Ovary (tissue), 7 donors: ENCODE measurements at regions not wholly inside any gene's neighbourhood (a gene's known extent, or its start where the extent isn't known, plus 50 kb on each side); places are given as distances from the start of the nearest gene placed in this dataset.

Experiments used
- DNase-seq, 5 donors: peaks; one replicate each; pipeline ENCODE4 v3.0.0-alpha.2; 2019 to 2020
- H3K27ac ChIP-seq, 2 donors: fragments of 200-600 bp; one replicate each; pipeline versions ENCODE4 v1.5.1 to v1.8.0; 2019 to 2022
- H3K27me3 ChIP-seq: fragments of 200-600 bp; one replicate; pipeline ENCODE4 v1.8.0; 2022
- H3K36me3 ChIP-seq: fragments of 200-600 bp; sonication (generic); one replicate; pipeline ENCODE4 v1.5.1; 2019
- H3K4me1 ChIP-seq: one replicate; pipeline ENCODE4 v1.8.1; 2013; ENCODE audit warnings: mild to moderate bottlenecking, moderate library complexity; ENCODE audit not compliant: insufficient read depth
- H3K4me3 ChIP-seq: fragments of 200-600 bp; sonication (generic); one replicate; pipeline ENCODE4 v1.5.1; 2017
- H3K9me3 ChIP-seq, 2 donors: fragments of 200-600 bp in 1 of 2; sonication (generic) in 1 of 2; one replicate each; pipeline versions ENCODE4 v1.5.1 to v1.8.1; 2013 to 2019; ENCODE audit warnings: mild to moderate bottlenecking in 1 of 2, moderate library complexity in 1 of 2
- EP300 ChIP-seq: sonication (generic); formaldehyde crosslinking; IDR thresholded peaks from one replicate; pipeline ENCODE4 v1.6.1; 2017; ENCODE audit warnings: antibody characterized with exemption
- POLR2A ChIP-seq: fragments of 450-650 bp; IDR thresholded peaks from one replicate; pipeline ENCODE4 v1.6.1; 2017; ENCODE audit warnings: antibody characterized with exemption, mild to moderate bottlenecking, moderate library complexity
- WGBS, 3 donors: extraction: QIAGEN DNeasy Blood & Tissue Kit in 1 of 3; methylation state at CpG; one replicate each; pipeline versions ENCODE4 v1.1.5 to v1.1.7; 2013 to 2017; 5-methylcytosine and 5-hydroxymethylcytosine counted together
- intact Hi-C, 4 donors: fragments of 100-400 bp; cut with DNase I; formaldehyde crosslinking; loops; one replicate each; pipeline versions ENCODE4 v1.11.0 to v1.15.1; 2022 to 2023
- TF ChIP-seq, protein P1 (sequence below), 3 donors: fragments of 450-650 bp in 2 of 3; fragments of 200-600 bp in 1 of 3; IDR thresholded peaks; one replicate each; pipeline versions ENCODE4 v1.5.1 to v1.8.0; 2016 to 2022; ENCODE audit warnings: antibody characterized with exemption in 3 of 3, mild to moderate bottlenecking in 1 of 3
- donor health status: DM: no; HTN: no; CAD: no; lungs with moderate emphysema.
- donor health status: DM: no; HTN: no; CAD: no.
- donor health status: Bipolar disorder and iron deficiency.
- donor health status: DM: no; HTN: no; CAD: no.
- donor health status: DM: yes; HTN: yes; CAD: no.

DNA sequence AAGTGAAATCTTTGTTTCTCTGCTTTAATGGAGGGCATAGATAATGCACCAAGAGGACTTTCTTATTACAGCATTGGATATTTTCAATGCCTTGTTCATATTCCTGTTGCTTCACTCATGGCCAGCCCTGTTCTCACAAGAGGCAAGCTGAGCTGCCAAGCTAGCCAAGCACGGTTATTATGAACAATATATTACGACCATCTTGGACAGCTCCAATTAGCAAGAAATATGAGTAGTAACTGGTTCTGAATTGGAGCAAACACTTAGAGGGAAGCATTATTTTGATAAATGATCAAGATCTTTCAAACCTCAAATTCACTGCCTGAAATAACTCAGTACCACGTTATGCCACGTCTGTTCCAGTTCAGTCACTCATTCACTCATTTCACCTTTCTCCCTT, 159.8 kb downstream of the SETD4 start:
- Histone ChIP-seq H3K27me3 (no peaks in the 10 kb centered on the region), H3K27ac (no peak overlapping the region), H3K4me3 (no peak overlapping the region), H3K4me1 (peaks cover 5% of the 10 kb centered on the region), H3K36me3 (no peaks in the 10 kb centered on the region), H3K9me3 (no peaks in the 10 kb centered on the region)
- intact Hi-C loops: no loop called here
- no peak for DNase-seq
- 44 to 65% (median 54%) methylated on average over 4 of the region's 4 CpGs for WGBS, 3 donors
- no peak for TF ChIP-seq POLR2A
- TF ChIP-seq, protein P1, sequence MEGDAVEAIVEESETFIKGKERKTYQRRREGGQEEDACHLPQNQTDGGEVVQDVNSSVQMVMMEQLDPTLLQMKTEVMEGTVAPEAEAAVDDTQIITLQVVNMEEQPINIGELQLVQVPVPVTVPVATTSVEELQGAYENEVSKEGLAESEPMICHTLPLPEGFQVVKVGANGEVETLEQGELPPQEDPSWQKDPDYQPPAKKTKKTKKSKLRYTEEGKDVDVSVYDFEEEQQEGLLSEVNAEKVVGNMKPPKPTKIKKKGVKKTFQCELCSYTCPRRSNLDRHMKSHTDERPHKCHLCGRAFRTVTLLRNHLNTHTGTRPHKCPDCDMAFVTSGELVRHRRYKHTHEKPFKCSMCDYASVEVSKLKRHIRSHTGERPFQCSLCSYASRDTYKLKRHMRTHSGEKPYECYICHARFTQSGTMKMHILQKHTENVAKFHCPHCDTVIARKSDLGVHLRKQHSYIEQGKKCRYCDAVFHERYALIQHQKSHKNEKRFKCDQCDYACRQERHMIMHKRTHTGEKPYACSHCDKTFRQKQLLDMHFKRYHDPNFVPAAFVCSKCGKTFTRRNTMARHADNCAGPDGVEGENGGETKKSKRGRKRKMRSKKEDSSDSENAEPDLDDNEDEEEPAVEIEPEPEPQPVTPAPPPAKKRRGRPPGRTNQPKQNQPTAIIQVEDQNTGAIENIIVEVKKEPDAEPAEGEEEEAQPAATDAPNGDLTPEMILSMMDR (IDR thresholded peaks at IDR 0.05): no peak
- TF ChIP-seq EP300: no peak

DNA sequence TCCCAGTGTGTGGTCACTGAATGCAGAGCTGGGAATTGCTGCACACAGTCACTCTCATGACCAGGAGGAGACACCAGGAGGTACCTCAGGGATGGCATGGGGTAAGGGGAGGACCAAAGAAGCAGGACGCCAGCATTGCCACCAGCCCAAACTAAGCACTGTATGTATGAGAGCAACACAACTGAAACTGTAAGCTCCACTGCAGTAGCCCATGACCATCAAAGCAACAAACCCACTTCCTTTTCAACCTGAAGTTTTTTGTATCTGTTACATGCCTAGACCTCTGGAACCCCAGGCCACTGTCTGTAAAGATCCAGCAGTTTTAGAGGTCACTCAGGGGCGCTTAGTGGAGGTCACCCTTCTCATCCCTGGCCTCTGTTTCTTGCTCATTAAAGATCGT, 164.3 kb downstream of the SETD4 start:
- Histone ChIP-seq H3K4me3 (no peak overlapping the region), H3K4me1 (no peaks in the 10 kb centered on the region), H3K27me3 (no peaks in the 10 kb centered on the region), H3K36me3 (no peaks in the 10 kb centered on the region), H3K27ac (no peak overlapping the region), H3K9me3 (no peaks in the 10 kb centered on the region)
- intact Hi-C loops: no loop called here
- WGBS, 3 donors: 90 to 93% (median 92%) methylated on average over 3 of the region's 3 CpGs
- TF ChIP-seq POLR2A: no peak
- TF ChIP-seq EP300: no peak
- TF ChIP-seq, protein P1 (IDR thresholded peaks at IDR 0.05): no peak
- DNase-seq: no peak

GRCh38 chr21:35895598-35895997, 164.7 kb downstream of the SETD4 start:
- Histone ChIP-seq H3K4me1 (no peaks in the 10 kb centered on the region), H3K4me3 (no peak overlapping the region), H3K36me3 (no peaks in the 10 kb centered on the region), H3K9me3 (no peaks in the 10 kb centered on the region), H3K27me3 (no peaks in the 10 kb centered on the region), H3K27ac (no peak overlapping the region)
- intact Hi-C loops: no loop called here
- no peak for TF ChIP-seq EP300
- no peak for TF ChIP-seq POLR2A
- TF ChIP-seq, protein P1 (IDR thresholded peaks at IDR 0.05): no peak
- 91 to 95% (median 91%) methylated on average over 2 of the region's 2 CpGs for WGBS, 3 donors
- no peak for DNase-seq

DNA sequence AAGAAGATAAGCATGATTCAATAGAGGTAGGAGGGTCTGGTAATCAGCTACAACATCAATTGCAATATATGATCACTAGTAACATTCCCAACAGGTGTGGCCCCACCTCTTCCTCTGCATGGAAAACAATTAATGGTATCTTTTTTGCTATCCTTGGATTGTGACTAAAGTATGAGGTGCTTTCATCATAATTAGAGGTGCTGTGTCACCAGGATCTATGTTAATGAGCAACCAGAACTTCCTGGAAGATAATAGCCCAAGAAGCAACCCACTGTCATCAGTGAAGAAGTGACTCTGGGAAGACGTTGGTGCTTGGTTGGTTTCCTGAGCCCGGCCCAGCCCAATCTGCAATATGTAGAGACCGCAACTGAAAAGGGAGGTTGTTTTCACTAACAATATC, 167.2 kb downstream of the SETD4 start:
- no peaks in the 10 kb centered on the region for H3K4me1 ChIP-seq
- WGBS, 3 donors: 89 to 94% (median 89%) methylated on average over 3 of the region's 3 CpGs
- H3K36me3 ChIP-seq: no peaks in the 10 kb centered on the region
- intact Hi-C loops: no loop called here
- no peaks in the 10 kb centered on the region for H3K27me3 ChIP-seq
- no peak overlapping the region for H3K27ac ChIP-seq
- TF ChIP-seq EP300 (no peak), POLR2A (no peak)
- TF ChIP-seq, protein P1 (IDR thresholded peaks at IDR 0.05): no peak
- no peak overlapping the region for H3K4me3 ChIP-seq
- no peaks in the 10 kb centered on the region for H3K9me3 ChIP-seq
- no peak for DNase-seq

DNA sequence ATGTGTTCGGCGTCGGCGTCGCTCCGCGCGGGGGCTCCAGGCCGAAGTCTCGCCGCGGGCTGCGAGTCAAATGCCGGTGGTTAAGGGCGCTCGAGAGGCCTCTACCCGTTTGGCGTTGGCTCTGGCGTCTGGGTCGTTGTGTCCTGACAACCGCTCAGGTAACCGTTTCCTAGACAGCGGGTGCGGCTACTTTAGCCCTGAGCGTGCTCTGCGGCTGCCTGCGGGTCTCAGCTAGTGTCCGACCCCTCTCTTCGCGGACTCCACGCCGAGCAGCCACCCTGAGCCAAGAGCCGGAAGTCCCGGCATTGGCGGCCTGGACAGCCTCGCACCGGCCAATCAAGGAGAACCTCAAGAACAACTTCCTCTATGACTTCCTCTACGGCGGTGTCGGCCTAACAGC, 173.4 kb downstream of the SETD4 start:
- Histone ChIP-seq H3K4me1 (peaks cover 2% of the 10 kb centered on the region), H3K9me3 (no peaks in the 10 kb centered on the region), H3K4me3 (no peak overlapping the region), H3K36me3 (no peaks in the 10 kb centered on the region), H3K27ac (no peak overlapping the region), H3K27me3 (no peaks in the 10 kb centered on the region)
- no peak for DNase-seq
- TF ChIP-seq EP300 (no peak), POLR2A (no peak)
- TF ChIP-seq, protein P1 (IDR thresholded peaks at IDR 0.05): no peak
- intact Hi-C loops: no loop called here
- WGBS, 3 donors: 93 to 96% (median 95%) methylated on average over 40 of the region's 40 CpGs
